CD4-positive, CD25-positive, alpha-beta regulatory T cell (primary cell): ENCODE measurements at regions not wholly inside any gene's neighbourhood (a gene's known extent, or its start where the extent isn't known, plus 50 kb on each side); places are given as distances from the start of the nearest gene placed in this dataset.

Experiments
- ATAC-seq, 2 donors: fragments of 150-1000 bp; cut with Tn5 transposase; one replicate each; pipeline ENCODE4 v1.10.0; 2021; ENCODE audit warnings: low read depth in 2 of 2, moderate number of reproducible peaks in 2 of 2, moderate library complexity in 1 of 2
- DNase-seq, 3 donors: peaks; one replicate each; pipeline versions ENCODE4 v3.0.0 to v3.0.0-alpha.2; 2012 to 2022; ENCODE audit warnings: mixed read lengths in 1 of 3
- H3K27ac ChIP-seq: one replicate; pipeline ENCODE4 v1.7.0; 2013; ENCODE audit warnings: mild to moderate bottlenecking, low read length; ENCODE audit not compliant: insufficient read depth, poor library complexity, severe bottlenecking
- H3K27me3 ChIP-seq: one replicate; pipeline ENCODE4 v1.7.0; 2013; ENCODE audit warnings: low read length; ENCODE audit not compliant: control insufficient read depth, insufficient read depth
- H3K36me3 ChIP-seq: one replicate; pipeline ENCODE4 v1.7.0; 2013; ENCODE audit warnings: mild to moderate bottlenecking, low read length, moderate library complexity; ENCODE audit not compliant: control insufficient read depth, insufficient read depth
- H3K4me1 ChIP-seq: 2 replicates; pipeline ENCODE4 v1.7.0; 2013; ENCODE audit warnings: mild to moderate bottlenecking, low read length; ENCODE audit not compliant: insufficient read depth, control insufficient read depth, poor library complexity, severe bottlenecking
- H3K4me3 ChIP-seq: one replicate; pipeline ENCODE4 v1.7.0; 2013; ENCODE audit warnings: low read depth, mild to moderate bottlenecking, low read length, moderate library complexity
- H3K9me3 ChIP-seq, 2 experiments: 1 replicate in 1 of 2; 2 replicates in 1 of 2; pipeline ENCODE4 v1.7.0; 2013; ENCODE audit warnings: low read length in 2 of 2, mild to moderate bottlenecking in 1 of 2, moderate library complexity in 1 of 2; ENCODE audit not compliant: control insufficient read depth in 2 of 2
- H3K27ac Mint-ChIP-seq, 3 donors: one replicate each; pipeline ENCODE4 v1.8.0; 2020 to 2022; ENCODE audit warnings: mild to moderate bottlenecking in 3 of 3, mixed read lengths in 3 of 3, moderate library complexity in 2 of 3
- H3K27me3 Mint-ChIP-seq: one replicate; pipeline ENCODE4 v1.8.0; 2022; ENCODE audit warnings: mild to moderate bottlenecking, mixed read lengths
- H3K36me3 Mint-ChIP-seq: one replicate; pipeline ENCODE4 v1.8.0; 2020; ENCODE audit warnings: mixed read lengths
- H3K4me1 Mint-ChIP-seq, 4 donors: one replicate each; pipeline ENCODE4 v1.8.0; 2020 to 2022; ENCODE audit warnings: mixed read lengths in 4 of 4, mild to moderate bottlenecking in 1 of 4
- H3K4me3 Mint-ChIP-seq, 4 donors: one replicate each; pipeline ENCODE4 v1.8.0; 2020 to 2022; ENCODE audit warnings: mild to moderate bottlenecking in 4 of 4, mixed read lengths in 4 of 4, moderate library complexity in 3 of 4
- H3K9me3 Mint-ChIP-seq, 7 donors: one replicate each; pipeline ENCODE4 v1.8.0; 2020 to 2022; ENCODE audit warnings: mixed read lengths in 7 of 7, mild to moderate bottlenecking in 3 of 7, moderate library complexity in 2 of 7

GRCh38 chrX:12013211-12013618, 125.1 kb upstream of the FRMPD4 start:
- no peaks in the 10 kb centered on the region for H3K4me1 Mint-ChIP-seq
- no peak for DNase-seq
- H3K36me3 ChIP-seq = no peaks in the 10 kb centered on the region
- no peak overlapping the region for H3K27ac Mint-ChIP-seq
- no peaks in the 10 kb centered on the region for H3K9me3 ChIP-seq
- H3K27ac ChIP-seq = no peak overlapping the region
- H3K4me3 Mint-ChIP-seq = no peak overlapping the region
- no peaks in the 10 kb centered on the region for H3K36me3 Mint-ChIP-seq
- no peaks in the 10 kb centered on the region for H3K27me3 Mint-ChIP-seq
- no peaks in the 10 kb centered on the region for H3K4me1 ChIP-seq
- no peak overlapping the region for H3K4me3 ChIP-seq
- no peak for ATAC-seq
- H3K27me3 ChIP-seq = no peaks in the 10 kb centered on the region
- peaks cover 0 to 7% (median 1%) of the 10 kb centered on the region in 7 donors for H3K9me3 Mint-ChIP-seq

- Mint-ChIP-seq H3K27me3 (no peaks in the 10 kb centered on the region), H3K4me1 (no peaks in the 10 kb centered on the region), H3K36me3 (no peaks in the 10 kb centered on the region), H3K27ac (no peak overlapping the region), H3K9me3 (peaks cover 0 to 5% (median 0%) of the 10 kb centered on the region in 7 donors), H3K4me3 (no peak overlapping the region)
- H3K4me1 ChIP-seq = no peaks in the 10 kb centered on the region
- no peak for ATAC-seq
- no peaks in the 10 kb centered on the region for H3K36me3 ChIP-seq
- no peak overlapping the region for H3K27ac ChIP-seq
- no peak overlapping the region for H3K4me3 ChIP-seq
- no peaks in the 10 kb centered on the region for H3K27me3 ChIP-seq
- DNase-seq = no peak
- no peaks in the 10 kb centered on the region for H3K9me3 ChIP-seq
Observed at GRCh38 chrX:12021698-12022097, 116.6 kb upstream of the FRMPD4 start.

- peaks cover 0 to 5% (median 0%) of the 10 kb centered on the region in 7 donors for H3K9me3 Mint-ChIP-seq
- no peaks in the 10 kb centered on the region for H3K4me1 Mint-ChIP-seq
- no peak overlapping the region for H3K27ac Mint-ChIP-seq
- no peak overlapping the region for H3K4me3 Mint-ChIP-seq
- Histone ChIP-seq H3K4me3 (no peak overlapping the region), H3K27me3 (no peaks in the 10 kb centered on the region), H3K9me3 (no peaks in the 10 kb centered on the region), H3K27ac (no peak overlapping the region), H3K36me3 (no peaks in the 10 kb centered on the region), H3K4me1 (no peaks in the 10 kb centered on the region)
- ATAC-seq (no peak), DNase-seq (no peak)
- no peaks in the 10 kb centered on the region for H3K36me3 Mint-ChIP-seq
- no peaks in the 10 kb centered on the region for H3K27me3 Mint-ChIP-seq
Observed at GRCh38 chrX:12026481-12026880, 111.8 kb upstream of the FRMPD4 start.

GRCh38 chrX:12032082-12032481, 106.2 kb upstream of the FRMPD4 start:
- Histone ChIP-seq H3K36me3 (no peaks in the 10 kb centered on the region), H3K9me3 (no peaks in the 10 kb centered on the region), H3K4me1 (no peaks in the 10 kb centered on the region), H3K27me3 (no peaks in the 10 kb centered on the region), H3K4me3 (no peak overlapping the region), H3K27ac (no peak overlapping the region)
- Mint-ChIP-seq H3K27ac (no peak overlapping the region), H3K4me3 (no peak overlapping the region), H3K36me3 (no peaks in the 10 kb centered on the region), H3K4me1 (no peaks in the 10 kb centered on the region), H3K27me3 (no peaks in the 10 kb centered on the region), H3K9me3 (no peaks in the 10 kb centered on the region)
- ATAC-seq (no peak), DNase-seq (no peak)

- ATAC-seq (no peak), DNase-seq (no peak)
- Histone ChIP-seq H3K4me3 (no peak overlapping the region), H3K4me1 (no peaks in the 10 kb centered on the region), H3K27me3 (no peaks in the 10 kb centered on the region), H3K9me3 (no peaks in the 10 kb centered on the region), H3K36me3 (no peaks in the 10 kb centered on the region), H3K27ac (no peak overlapping the region)
- H3K36me3 Mint-ChIP-seq = no peaks in the 10 kb centered on the region
- no peak overlapping the region for H3K4me3 Mint-ChIP-seq
- H3K4me1 Mint-ChIP-seq = no peaks in the 10 kb centered on the region
- H3K9me3 Mint-ChIP-seq = no peaks in the 10 kb centered on the region
- H3K27me3 Mint-ChIP-seq = no peaks in the 10 kb centered on the region
- H3K27ac Mint-ChIP-seq = no peak overlapping the region
Observed at GRCh38 chrX:12034741-12035140, 103.5 kb upstream of the FRMPD4 start.

GRCh38 chrX:12042615-12043014, 95.7 kb upstream of the FRMPD4 start:
- no peaks in the 10 kb centered on the region for H3K36me3 ChIP-seq
- H3K27ac ChIP-seq = no peak overlapping the region
- H3K27me3 ChIP-seq = no peaks in the 10 kb centered on the region
- DNase-seq (no peak), ATAC-seq (no peak)
- no peaks in the 10 kb centered on the region for H3K4me1 ChIP-seq
- Mint-ChIP-seq H3K9me3 (peaks cover 0 to 5% (median 0%) of the 10 kb centered on the region in 7 donors), H3K4me1 (no peaks in the 10 kb centered on the region), H3K4me3 (no peak overlapping the region), H3K27ac (no peak overlapping the region), H3K36me3 (no peaks in the 10 kb centered on the region), H3K27me3 (no peaks in the 10 kb centered on the region)
- no peaks in the 10 kb centered on the region for H3K9me3 ChIP-seq
- H3K4me3 ChIP-seq = no peak overlapping the region

- Histone ChIP-seq H3K27me3 (no peaks in the 10 kb centered on the region), H3K4me3 (no peak overlapping the region), H3K27ac (no peak overlapping the region), H3K9me3 (no peaks in the 10 kb centered on the region), H3K4me1 (no peaks in the 10 kb centered on the region), H3K36me3 (no peaks in the 10 kb centered on the region)
- Mint-ChIP-seq H3K27ac (no peak overlapping the region), H3K9me3 (peaks cover 0 to 5% (median 0%) of the 10 kb centered on the region in 7 donors), H3K36me3 (no peaks in the 10 kb centered on the region), H3K27me3 (no peaks in the 10 kb centered on the region), H3K4me1 (no peaks in the 10 kb centered on the region), H3K4me3 (no peak overlapping the region)
- ATAC-seq = no peak
- DNase-seq = no peak
Observed at GRCh38 chrX:12052109-12052508, 86.2 kb upstream of the FRMPD4 start.

GRCh38 chrX:12058087-12058486, 80.2 kb upstream of the FRMPD4 start:
- no peaks in the 10 kb centered on the region for H3K27me3 Mint-ChIP-seq
- Histone ChIP-seq H3K27me3 (no peaks in the 10 kb centered on the region), H3K4me1 (no peaks in the 10 kb centered on the region), H3K9me3 (no peaks in the 10 kb centered on the region), H3K27ac (no peak overlapping the region), H3K4me3 (no peak overlapping the region), H3K36me3 (no peaks in the 10 kb centered on the region)
- H3K36me3 Mint-ChIP-seq = no peaks in the 10 kb centered on the region
- no peaks in the 10 kb centered on the region for H3K4me1 Mint-ChIP-seq
- H3K4me3 Mint-ChIP-seq = no peak overlapping the region
- no peak overlapping the region for H3K27ac Mint-ChIP-seq
- no peak for DNase-seq
- no peak for ATAC-seq
- H3K9me3 Mint-ChIP-seq = no peaks in the 10 kb centered on the region
